ENCODE measurements at regions not wholly inside any gene's neighbourhood (a gene's known extent, or its start where the extent isn't known, plus 50 kb on each side); places are given as distances from the start of the nearest gene placed in this dataset.
A peak's percentile ranks its signal among the peaks of the same experiment; 100 is the strongest.

DNA sequence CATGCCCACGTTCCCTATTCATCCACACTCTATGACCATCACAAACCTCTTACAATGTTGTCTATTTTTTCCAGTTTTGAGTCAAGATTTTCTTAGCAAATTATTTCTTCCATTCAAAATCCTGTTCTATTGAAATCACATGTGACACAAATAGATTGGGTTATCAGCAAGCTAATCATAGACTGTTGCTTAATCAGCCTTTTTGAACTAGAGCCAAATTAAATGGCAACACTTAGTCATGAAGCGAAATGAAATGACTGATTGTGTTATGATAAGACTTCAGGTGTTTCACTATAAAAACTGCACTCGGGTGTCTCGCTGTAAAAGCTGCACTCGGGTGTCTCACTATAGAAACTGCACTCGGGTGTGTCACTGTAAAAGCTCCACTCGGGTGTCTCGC, 890.0 kb upstream of the FRG1 start:
- BruUV-seq (replicated peaks) = no TSS peak
- ATAC-seq (ENCODE audit: low read depth) (no peak), DNase-seq (no peak)
- CTCF ChIA-PET = interaction anchor here (0.6 kb wide), 1 partner anchor 506 kb away, joined by 3 read pairs; no protein-coding TSS in a partner anchor
- H3K23ac ChIP-seq (ENCODE audit: low read depth, low read length) = no peak overlapping the region
- no peak overlapping the region for H2AK5ac ChIP-seq (ENCODE audit: low read depth, low read length)
- H4K8ac ChIP-seq (ENCODE audit: low read depth in 2 of 2, low read length in 2 of 2) = no peak overlapping the region
- intact Hi-C loops (cut with micrococcal nuclease) (no loop called here), in situ Hi-C loops (cut with MboI; ENCODE audit: low sequenced_read_pairs) (no loop called here), dilution Hi-C loops (cut with HindIII; ENCODE audit: low sequenced_read_pairs, unreplicated experiment) (no loop called here)
- H3K4me1 ChIP-seq (ENCODE audit: control insufficient read depth, insufficient read depth, low read length) = no peaks in the 10 kb centered on the region
- no peak overlapping the region for H4K91ac ChIP-seq (ENCODE audit: insufficient read depth, low read depth, low read length)
- H3K56ac ChIP-seq (ENCODE audit: extremely low read depth, insufficient read depth, low read length) = no peak overlapping the region
- no peak overlapping the region for H2BK20ac ChIP-seq (ENCODE audit: low read depth, low read length)
- no peaks in the 10 kb centered on the region for H4K20me1 ChIP-seq (ENCODE audit: insufficient read depth, low read length)
- H3K18ac ChIP-seq (ENCODE audit: low read depth, low read length) = no peak overlapping the region
- H4K5ac ChIP-seq (ENCODE audit: low read depth, low read length) = no peak overlapping the region
- no peak overlapping the region for H2AFZ ChIP-seq (replicated peaks; ENCODE audit: low read length, poor library complexity)
- H2AK9ac ChIP-seq (replicated peaks; ENCODE audit: low read depth, low read length, poor library complexity) = no peak overlapping the region
- H2BK120ac ChIP-seq (ENCODE audit: low read depth, low read length) = peak overlapping the region; percentile 19
- H3K36me3 ChIP-seq (ENCODE audit: control insufficient read depth, insufficient read depth, low read length) = no peaks in the 10 kb centered on the region
- H3K14ac ChIP-seq (replicated peaks; ENCODE audit: low read depth, low read length) = peak overlapping the region; percentile 44; the same call in 1 of the 2 replicates
- no peak overlapping the region for H3K27ac ChIP-seq (ENCODE audit: insufficient read depth, low read length)
- TF ChIP-seq CEBPB (IDR thresholded peaks at IDR 0.05; ENCODE audit: low read depth, low read length) = peak; percentile 25
- TF ChIP-seq SMC3 (IDR thresholded peaks at IDR 0.05; ENCODE audit: low read depth, low read length) = no peak
- H3K9ac ChIP-seq (ENCODE audit: low read depth, low read length) = no peak overlapping the region
- H3K9me3 ChIP-seq (ENCODE audit: control insufficient read depth, insufficient read depth, low read length) = no peaks in the 10 kb centered on the region
- H3K4ac ChIP-seq (ENCODE audit: low read depth, low read length) = 0 out of 2 replicates have a peak overlapping the region, but pooled peaks have one; percentile 63
- H3K9me1 ChIP-seq (ENCODE audit: insufficient read depth, low read length) = no peaks in the 10 kb centered on the region
- H3K79me1 ChIP-seq (ENCODE audit: low read depth in 1 of 2, low read length in 2 of 2) = no peaks in the 10 kb centered on the region
- 88% methylated on average over 7 of the region's 8 CpGs; no CpG with 5 or more reads in 1 of the 2 experiments for WGBS, 2 experiments (ENCODE audit: extremely low coverage in 2 of 2, insufficient read length in 1 of 2)
- no peak overlapping the region for H2BK15ac ChIP-seq (ENCODE audit: low read depth, low read length)
- H2BK5ac ChIP-seq (ENCODE audit: low read depth, low read length, poor library complexity, severe bottlenecking) = no peak overlapping the region
- POLR2A ChIA-PET (ENCODE audit: unreplicated experiment) = no interaction called here
- H3K27me3 ChIP-seq (ENCODE audit: control insufficient read depth, insufficient read depth, low read length) = no peaks in the 10 kb centered on the region
- no peak overlapping the region for H3K4me2 ChIP-seq (ENCODE audit: low read depth, low read length)
- H3K4me3 ChIP-seq (ENCODE audit: insufficient read depth, low read depth, low read length) = no peak overlapping the region

Data from IMR-90 (cell line).